ENCODE measurements at regions not wholly inside any gene's neighbourhood (a gene's known extent, or its start where the extent isn't known, plus 50 kb on each side); places are given as distances from the start of the nearest gene placed in this dataset.
A peak's percentile ranks its signal among the peaks of the same experiment; 100 is the strongest.

DNA sequence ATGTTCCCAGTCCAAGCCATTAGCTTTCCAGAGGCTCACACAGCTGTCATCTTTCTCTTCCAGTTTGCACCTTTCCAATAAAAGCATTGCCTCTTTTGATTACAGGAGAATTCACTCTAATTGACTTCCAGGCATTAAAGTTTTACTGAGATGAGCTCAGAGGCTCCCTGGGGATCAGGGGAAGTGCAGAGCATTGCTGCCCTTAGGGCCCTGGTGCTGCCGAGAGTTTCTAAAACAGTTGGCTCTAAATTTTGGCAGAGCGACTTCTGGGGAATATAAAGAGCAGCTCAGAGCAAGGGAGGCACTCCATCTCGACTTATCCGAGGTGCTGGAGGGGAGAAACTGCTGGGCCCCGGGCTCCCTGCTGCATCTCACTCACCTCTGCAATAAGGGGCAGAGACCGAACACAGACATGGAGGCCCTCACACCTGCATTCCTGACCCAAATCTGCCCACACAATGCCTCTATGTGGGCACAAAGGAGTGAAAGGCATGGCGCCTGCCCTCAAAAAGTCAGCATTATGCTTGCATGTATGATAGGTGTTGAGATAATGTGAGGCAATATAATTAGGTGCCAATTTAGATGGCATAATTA is 61.7 kb downstream of the SCN11A start:
- TF ChIP-seq, protein P1, sequence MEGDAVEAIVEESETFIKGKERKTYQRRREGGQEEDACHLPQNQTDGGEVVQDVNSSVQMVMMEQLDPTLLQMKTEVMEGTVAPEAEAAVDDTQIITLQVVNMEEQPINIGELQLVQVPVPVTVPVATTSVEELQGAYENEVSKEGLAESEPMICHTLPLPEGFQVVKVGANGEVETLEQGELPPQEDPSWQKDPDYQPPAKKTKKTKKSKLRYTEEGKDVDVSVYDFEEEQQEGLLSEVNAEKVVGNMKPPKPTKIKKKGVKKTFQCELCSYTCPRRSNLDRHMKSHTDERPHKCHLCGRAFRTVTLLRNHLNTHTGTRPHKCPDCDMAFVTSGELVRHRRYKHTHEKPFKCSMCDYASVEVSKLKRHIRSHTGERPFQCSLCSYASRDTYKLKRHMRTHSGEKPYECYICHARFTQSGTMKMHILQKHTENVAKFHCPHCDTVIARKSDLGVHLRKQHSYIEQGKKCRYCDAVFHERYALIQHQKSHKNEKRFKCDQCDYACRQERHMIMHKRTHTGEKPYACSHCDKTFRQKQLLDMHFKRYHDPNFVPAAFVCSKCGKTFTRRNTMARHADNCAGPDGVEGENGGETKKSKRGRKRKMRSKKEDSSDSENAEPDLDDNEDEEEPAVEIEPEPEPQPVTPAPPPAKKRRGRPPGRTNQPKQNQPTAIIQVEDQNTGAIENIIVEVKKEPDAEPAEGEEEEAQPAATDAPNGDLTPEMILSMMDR (IDR thresholded peaks at IDR 0.05): no peak
- no peak overlapping the region for H3K4me3 ChIP-seq
- no peaks in the 10 kb centered on the region for H3K9me3 ChIP-seq
- no peak for DNase-seq
- H3K4me1 ChIP-seq: no peaks in the 10 kb centered on the region
- no peaks in the 10 kb centered on the region for H3K36me3 ChIP-seq
- intact Hi-C loops (cut with DNase I; ENCODE audit: low total_unique reads): no loop called here
- H3K27ac ChIP-seq: no peak overlapping the region
- no peaks in the 10 kb centered on the region for H3K27me3 ChIP-seq

DNA sequence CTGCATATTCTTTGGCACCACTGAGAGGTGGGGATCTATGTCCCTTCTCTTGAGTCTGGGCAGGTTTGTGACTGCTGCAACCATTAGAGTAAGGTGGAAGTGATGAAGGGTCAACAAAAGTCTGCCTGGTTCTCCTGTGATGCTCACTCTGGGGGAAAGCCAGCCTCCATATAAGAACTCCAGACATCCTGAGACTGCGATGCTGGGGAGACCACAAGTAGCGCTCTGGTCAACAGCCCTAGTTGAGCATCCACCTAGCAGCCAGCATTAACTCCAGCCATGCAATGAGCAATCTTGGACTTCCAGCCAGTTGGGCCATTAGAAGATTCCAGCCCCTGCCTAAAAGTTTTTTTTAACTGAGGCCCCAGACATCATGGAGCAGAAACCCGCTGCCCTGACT is 62.8 kb downstream of the SCN11A start:
- Histone ChIP-seq H3K9me3 (no peaks in the 10 kb centered on the region), H3K4me3 (no peak overlapping the region), H3K4me1 (no peaks in the 10 kb centered on the region), H3K27ac (no peak overlapping the region), H3K36me3 (no peaks in the 10 kb centered on the region), H3K27me3 (no peaks in the 10 kb centered on the region)
- TF ChIP-seq, protein P1 (IDR thresholded peaks at IDR 0.05): no peak
- intact Hi-C loops (cut with DNase I; ENCODE audit: low total_unique reads): no loop called here
- DNase-seq: no peak

DNA sequence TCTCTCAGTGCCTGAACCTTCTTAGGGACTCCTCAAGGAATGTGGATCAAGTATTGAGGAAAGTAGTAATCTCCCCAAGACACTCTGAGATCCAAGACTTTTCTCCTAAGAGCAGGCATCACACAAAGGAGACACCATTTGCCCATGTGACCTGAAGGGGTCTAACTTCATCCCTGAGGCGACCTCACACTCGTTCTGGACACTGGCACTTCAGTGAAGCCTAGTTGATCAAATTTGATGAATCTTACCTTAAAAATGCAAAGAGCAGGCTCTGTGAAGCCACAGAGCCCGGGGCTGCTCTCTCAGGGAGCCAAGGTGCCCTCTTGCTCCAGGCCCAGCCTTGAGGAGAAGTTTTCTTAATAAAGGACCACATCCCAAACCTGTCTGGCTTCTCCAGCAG is 64.3 kb downstream of the SCN11A start:
- H3K4me3 ChIP-seq: no peak overlapping the region
- H3K9me3 ChIP-seq: no peaks in the 10 kb centered on the region
- intact Hi-C loops (cut with DNase I; ENCODE audit: low total_unique reads): no loop called here
- TF ChIP-seq, protein P1 (IDR thresholded peaks at IDR 0.05): no peak
- no peaks in the 10 kb centered on the region for H3K36me3 ChIP-seq
- no peaks in the 10 kb centered on the region for H3K4me1 ChIP-seq
- no peak for DNase-seq
- no peak overlapping the region for H3K27ac ChIP-seq
- no peaks in the 10 kb centered on the region for H3K27me3 ChIP-seq

DNA sequence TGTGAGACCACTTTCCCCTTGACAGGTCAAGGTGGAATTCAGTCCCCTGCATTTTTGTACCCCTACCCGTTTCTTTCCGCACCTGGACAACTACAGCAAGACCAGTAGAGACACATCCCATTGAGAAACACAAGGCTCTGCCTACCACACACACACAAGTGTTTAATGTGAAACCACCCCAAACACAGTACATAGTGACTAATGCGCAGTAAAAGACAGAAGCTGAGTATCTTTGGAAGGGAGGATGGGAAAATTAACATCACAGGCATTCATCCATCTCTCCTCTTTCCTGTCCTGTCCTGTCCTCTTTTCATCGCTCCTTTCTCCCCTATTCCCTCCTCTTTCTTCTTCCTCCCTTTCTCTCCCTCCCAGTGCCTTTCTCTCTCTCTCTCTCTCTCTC is 64.8 kb downstream of the SCN11A start:
- no peak for DNase-seq
- Histone ChIP-seq H3K4me3 (no peak overlapping the region), H3K27me3 (no peaks in the 10 kb centered on the region), H3K9me3 (no peaks in the 10 kb centered on the region), H3K36me3 (no peaks in the 10 kb centered on the region), H3K27ac (no peak overlapping the region), H3K4me1 (no peaks in the 10 kb centered on the region)
- TF ChIP-seq, protein P1 (IDR thresholded peaks at IDR 0.05): no peak
- intact Hi-C loops (cut with DNase I; ENCODE audit: low total_unique reads): no loop called here

DNA sequence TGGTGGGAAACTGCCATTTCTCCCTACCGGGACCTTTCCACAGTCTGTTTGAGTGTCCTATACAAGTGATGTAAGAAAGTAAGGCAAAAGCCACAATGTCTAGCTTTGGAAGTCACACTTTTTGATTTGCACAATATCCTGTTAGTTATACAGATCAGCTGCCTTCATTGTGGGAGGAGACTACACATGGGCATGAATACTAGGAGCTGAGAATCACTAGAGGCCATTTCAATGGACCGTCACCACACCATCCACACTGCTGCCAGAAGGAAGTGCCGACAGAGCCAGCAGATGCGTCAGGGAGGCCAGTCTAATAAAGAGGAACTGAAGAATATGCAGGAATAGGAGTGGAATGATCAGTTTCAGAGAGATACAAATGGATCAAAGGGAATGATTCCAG is 65.8 kb downstream of the SCN11A start:
- H3K4me1 ChIP-seq: no peaks in the 10 kb centered on the region
- H3K36me3 ChIP-seq: no peaks in the 10 kb centered on the region
- TF ChIP-seq, protein P1 (IDR thresholded peaks at IDR 0.05): no peak
- no peaks in the 10 kb centered on the region for H3K9me3 ChIP-seq
- intact Hi-C loops (cut with DNase I; ENCODE audit: low total_unique reads): no loop called here
- H3K4me3 ChIP-seq: no peak overlapping the region
- DNase-seq: peak in 1 of 2 donors; percentile 22
- no peaks in the 10 kb centered on the region for H3K27me3 ChIP-seq
- H3K27ac ChIP-seq: no peak overlapping the region

DNA sequence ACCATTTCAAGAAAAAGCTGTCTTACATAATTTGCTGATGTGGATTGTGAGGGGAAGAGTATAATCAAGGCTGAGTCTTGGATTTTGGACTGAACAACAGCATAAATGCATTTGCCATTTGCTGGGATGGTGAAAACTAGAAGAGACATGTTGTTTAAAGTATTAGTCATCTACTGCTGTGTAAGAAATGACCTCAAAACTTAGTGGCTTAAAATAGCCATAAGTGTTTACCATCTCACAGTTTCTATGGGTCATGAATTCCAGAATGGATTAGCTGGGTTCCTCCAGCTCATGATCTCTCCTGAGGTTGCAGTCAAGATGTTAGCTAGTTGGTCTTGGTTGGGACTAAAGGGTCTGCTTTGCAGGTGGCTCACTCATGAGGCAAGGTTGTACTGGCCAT is 66.2 kb downstream of the SCN11A start:
- no peaks in the 10 kb centered on the region for H3K36me3 ChIP-seq
- no peaks in the 10 kb centered on the region for H3K4me1 ChIP-seq
- DNase-seq: no peak
- intact Hi-C loops (cut with DNase I; ENCODE audit: low total_unique reads): no loop called here
- H3K9me3 ChIP-seq: no peaks in the 10 kb centered on the region
- H3K4me3 ChIP-seq: no peak overlapping the region
- no peaks in the 10 kb centered on the region for H3K27me3 ChIP-seq
- TF ChIP-seq, protein P1 (IDR thresholded peaks at IDR 0.05): no peak
- no peak overlapping the region for H3K27ac ChIP-seq

All from tibial artery (tissue), 4 donors.